HepG2 (cell line): ENCODE measurements at regions not wholly inside any gene's neighbourhood (a gene's known extent, or its start where the extent isn't known, plus 50 kb on each side); places are given as distances from the start of the nearest gene placed in this dataset.
"Not testable (repeated sequence)": the region's sequence is repeated elsewhere in the genome, so short reads cannot be mapped to it uniquely, and the experiment has no call there.

ENCODE experiments used
- ATAC-seq: fragments of 200-7000 bp; cut with Tn5 transposase; 3 replicates; pipeline ENCODE4 v1.9.1; 2020; ENCODE audit warnings: mild to moderate bottlenecking, moderate library complexity
- BruUV-seq: library from RNA; stranded (reverse); fragments of 400-500 nt; replicated peaks from 2 replicates; lab custom pipeline; 2021; lab: Mats Ljungman, UMichigan
- CTCF ChIA-PET: fragments of 300-600 bp; formaldehyde crosslinking; extraction: SDS; loops from one replicate; lab custom pipeline; 2021; ENCODE audit warnings: low total read pairs, inconsistent platforms, low intra/inter-chr PET ratio; lab: Yijun Ruan, JAX
- POLR2A ChIA-PET: fragments of 350-600 bp; sonication (Branson Sonifier 250); formaldehyde crosslinking; loops from one replicate; lab custom pipeline; 2020; ENCODE audit warnings: antibody characterized with exemption, inconsistent platforms; lab: Yijun Ruan, JAX
- DNase-seq: peaks from one replicate; pipeline ENCODE4 v3.0.0-alpha.2; 2015; ENCODE audit warnings: low spot score
- FAIRE-seq: peaks from 3 replicates; lab custom pipeline; 2011; peaks lifted over from hg19 to GRCh38; lab: Jason Lieb, UNC
- H2AFZ ChIP-seq: one replicate; pipeline ENCODE4 v1.6.1; 2011; ENCODE audit warnings: low read length, inconsistent platforms
- H3K27ac ChIP-seq: fragments of 300-600 bp; 3 replicates; pipeline ENCODE4 v1.8.0; 2011; ENCODE audit warnings: mixed run types, mild to moderate bottlenecking, mixed read lengths, low read length, inconsistent platforms; ENCODE audit not compliant: insufficient read depth; ENCODE audit errors: extremely low read length
- H3K27me3 ChIP-seq, 2 experiments: fragments of 200-600 bp in 1 of 2; 2 replicates in 1 of 2; 3 replicates in 1 of 2; pipeline versions ENCODE4 v1.6.0 to v1.8.0; 2011; ENCODE audit warnings: low read length in 2 of 2, mild to moderate bottlenecking in 2 of 2, moderate library complexity in 2 of 2, inconsistent platforms in 1 of 2; ENCODE audit not compliant: insufficient read depth in 2 of 2, control insufficient read depth in 1 of 2
- H3K36me3 ChIP-seq, 2 experiments: fragments of 200-600 bp in 1 of 2; replicated peaks in 1 of 2; 2 replicates in 1 of 2; 3 replicates in 1 of 2; pipeline versions ENCODE4 v1.5.1 to v1.8.0; 2011; ENCODE audit warnings: low read length in 2 of 2, inconsistent platforms in 1 of 2; ENCODE audit not compliant: insufficient read depth in 2 of 2, control insufficient read depth in 1 of 2
- H3K4me1 ChIP-seq: 2 replicates; pipeline ENCODE4 v1.5.1; 2012; ENCODE audit warnings: low read length, inconsistent platforms; ENCODE audit not compliant: insufficient read depth
- H3K4me2 ChIP-seq: 2 replicates; pipeline ENCODE4 v1.6.0; 2011; ENCODE audit warnings: low read depth, low read length, inconsistent platforms
- H3K4me3 ChIP-seq, 3 experiments: fragments of 200-600 bp in 1 of 3; sonication (generic), shearing (Covaris generic) in 1 of 3; replicated peaks in 1 of 3; 2 replicates each; pipeline ENCODE4 v1.5.1; 2011 to 2016; ENCODE audit warnings: low read length in 3 of 3, inconsistent platforms in 2 of 3, low read depth in 2 of 3, mild to moderate bottlenecking in 2 of 3, control low read depth in 1 of 3, mixed read lengths in 1 of 3; ENCODE audit not compliant: insufficient read depth in 1 of 3
- H3K79me2 ChIP-seq: one replicate; pipeline ENCODE4 v1.6.1; 2011; ENCODE audit warnings: low read length, inconsistent platforms; ENCODE audit not compliant: insufficient read depth
- H3K9ac ChIP-seq: 2 replicates; pipeline ENCODE4 v1.6.0; 2011; ENCODE audit warnings: mild to moderate bottlenecking, low read depth, low read length, inconsistent platforms; ENCODE audit not compliant: insufficient read depth
- H3K9me3 ChIP-seq: 2 replicates; pipeline ENCODE4 v1.5.1; 2012; ENCODE audit warnings: mild to moderate bottlenecking, low read length
- H4K20me1 ChIP-seq: 2 replicates; pipeline ENCODE4 v1.6.0; 2011; ENCODE audit warnings: inconsistent platforms, mild to moderate bottlenecking, low read length, moderate library complexity; ENCODE audit not compliant: insufficient read depth
- WGBS: methylation state at CpG from one replicate; pipeline ENCODE4 v1.1.6; 2017; ENCODE audit warnings: low lambda C conversion rate; 5-methylcytosine and 5-hydroxymethylcytosine counted together
- in situ Hi-C: cut with HindIII; loops from 2 replicates; pipeline ENCODE4 v1.10.0; 2017; ENCODE audit warnings: low pct_unique_long_range_greater_than_20kb; ENCODE audit not compliant: extremely low pct_ligation_motif_present
- intact Hi-C: fragments of 100-400 bp; cut with micrococcal nuclease; formaldehyde crosslinking; loops from one replicate; pipeline ENCODE4 v1.10.0; 2022; ENCODE audit not compliant: unreplicated experiment

DNA sequence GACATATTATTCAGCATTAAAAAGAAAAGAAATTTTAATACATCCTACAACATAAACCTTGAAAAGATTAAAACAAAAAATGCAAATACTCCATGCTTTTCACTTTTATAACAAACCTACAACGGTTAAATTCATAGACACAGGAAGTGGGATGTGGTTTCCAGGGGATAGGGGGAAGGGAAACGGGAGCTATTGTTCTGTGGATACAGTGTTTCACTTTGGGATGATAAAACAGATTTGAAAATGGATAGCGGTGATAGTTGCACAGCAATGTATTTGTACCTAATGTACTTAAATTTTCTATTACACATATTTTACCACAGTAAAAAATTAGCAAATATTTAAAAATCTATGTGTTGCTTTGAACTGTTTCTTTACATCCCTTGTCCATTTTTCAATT is 368.0 kb downstream of the CDY2B start:
- H3K9ac ChIP-seq, H3K4me1 ChIP-seq, H4K20me1 ChIP-seq, FAIRE-seq, BruUV-seq, intact Hi-C loops, DNase-seq, H3K27ac ChIP-seq, H3K27me3 ChIP-seq, H3K4me2 ChIP-seq, ATAC-seq, H3K79me2 ChIP-seq, H3K9me3 ChIP-seq, H3K4me3 ChIP-seq, POLR2A ChIA-PET, in situ Hi-C loops, H2AFZ ChIP-seq, CTCF ChIA-PET, H3K36me3 ChIP-seq: not testable (repeated sequence)
- WGBS, result no CpG with 5 or more reads among the region's 3 CpGs

DNA sequence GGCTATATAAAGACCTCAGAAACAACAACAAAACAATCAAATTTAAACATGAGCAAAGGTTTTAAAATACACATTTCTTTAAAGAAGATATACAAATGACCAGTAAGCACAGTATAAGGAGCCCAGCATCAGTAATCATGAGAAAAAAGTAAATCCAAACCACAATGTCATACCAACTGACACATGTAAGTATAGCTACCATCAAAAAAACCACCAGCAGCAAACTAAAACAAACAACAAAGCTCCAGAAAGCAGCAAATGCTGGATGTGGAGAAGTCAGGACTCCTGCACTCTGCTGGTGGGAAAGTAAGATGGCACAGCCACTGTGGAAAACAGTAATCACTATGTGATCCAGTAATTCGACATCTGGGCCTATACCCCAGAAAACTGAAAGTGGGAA is 368.5 kb downstream of the CDY2B start:
- CTCF ChIA-PET, intact Hi-C loops, in situ Hi-C loops, H3K4me2 ChIP-seq, POLR2A ChIA-PET, H3K79me2 ChIP-seq, FAIRE-seq, BruUV-seq, H3K9me3 ChIP-seq, DNase-seq, H3K4me1 ChIP-seq, H4K20me1 ChIP-seq, H2AFZ ChIP-seq, H3K9ac ChIP-seq, H3K36me3 ChIP-seq, H3K4me3 ChIP-seq, H3K27me3 ChIP-seq, ATAC-seq, H3K27ac ChIP-seq: not testable (repeated sequence)
- WGBS, result no CpG with 5 or more reads among the region's 1 CpG

DNA sequence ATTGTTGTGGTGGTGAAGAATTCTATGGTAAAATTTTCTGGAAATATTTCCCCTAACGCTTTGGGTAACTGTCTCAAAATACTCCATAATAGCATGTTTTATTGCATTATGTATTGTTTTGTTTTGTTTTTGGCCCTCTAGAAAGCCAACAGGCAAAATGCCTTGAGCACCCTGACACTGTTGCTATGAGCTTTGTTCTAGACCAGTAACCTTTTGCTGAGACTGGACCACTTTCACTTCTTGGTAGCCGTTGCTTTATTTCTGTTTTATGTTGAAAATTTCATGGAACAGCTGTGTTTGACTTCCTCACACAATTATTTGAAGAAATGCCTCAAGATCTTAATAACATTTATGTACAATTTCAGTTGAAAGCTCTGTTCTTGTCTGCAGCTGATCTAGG is 374.2 kb downstream of the CDY2B start:
- ATAC-seq, H3K4me3 ChIP-seq, H3K9me3 ChIP-seq, H3K27me3 ChIP-seq, H3K79me2 ChIP-seq, POLR2A ChIA-PET, DNase-seq, intact Hi-C loops, H3K4me2 ChIP-seq, H3K27ac ChIP-seq, H4K20me1 ChIP-seq, H2AFZ ChIP-seq, FAIRE-seq, H3K36me3 ChIP-seq, H3K4me1 ChIP-seq, H3K9ac ChIP-seq, in situ Hi-C loops, CTCF ChIA-PET, BruUV-seq: not testable (repeated sequence)
- no CpG with 5 or more reads among the region's 2 CpGs for WGBS

DNA sequence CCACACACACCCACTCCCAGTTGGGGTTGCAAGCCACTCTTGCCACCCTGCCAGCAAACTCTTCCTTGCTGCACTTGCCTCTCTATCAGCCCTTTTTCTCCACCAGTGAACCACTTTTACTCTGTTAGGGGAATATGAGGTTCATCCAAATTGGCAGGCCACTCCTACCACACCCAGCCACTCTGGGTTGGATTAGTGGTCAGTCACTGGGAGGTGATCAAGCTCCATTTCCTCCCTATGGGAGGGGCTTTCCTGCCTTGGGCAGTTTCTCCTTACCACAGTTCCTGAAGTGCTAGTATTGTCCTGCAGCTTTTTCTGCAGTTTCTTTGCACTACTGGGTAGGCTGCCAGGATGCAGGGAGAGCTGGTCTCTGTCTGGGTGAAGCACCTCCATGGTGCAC is 395.3 kb downstream of the CDY2B start:
- H3K27me3 ChIP-seq, intact Hi-C loops, CTCF ChIA-PET, H3K4me2 ChIP-seq, H3K9ac ChIP-seq, FAIRE-seq, H3K4me1 ChIP-seq, H3K27ac ChIP-seq, H3K79me2 ChIP-seq, H3K36me3 ChIP-seq, POLR2A ChIA-PET, H3K9me3 ChIP-seq, H4K20me1 ChIP-seq, DNase-seq, ATAC-seq, H3K4me3 ChIP-seq, in situ Hi-C loops, BruUV-seq, H2AFZ ChIP-seq: not testable (repeated sequence)
